H1 (cell line): ENCODE measurements at regions not wholly inside any gene's neighbourhood (a gene's known extent, or its start where the extent isn't known, plus 50 kb on each side); places are given as distances from the start of the nearest gene placed in this dataset.

ENCODE experiments used
- CEBPB ChIP-seq: IDR thresholded peaks from 2 replicates; pipeline ENCODE4 v1.6.1; 2012; ENCODE audit warnings: low read depth, low read length
- CTCF ChIP-seq, 3 experiments: IDR thresholded peaks; 1 replicate in 2 of 3; 2 replicates in 1 of 3; pipeline versions ENCODE4 v1.5.1 to v1.6.1; 2011; ENCODE audit warnings: low read length in 3 of 3, mild to moderate bottlenecking in 3 of 3, inconsistent platforms in 2 of 3, low read depth in 1 of 3, moderate library complexity in 1 of 3; ENCODE audit not compliant: insufficient read depth in 1 of 3; ENCODE audit errors: control extremely low read depth in 1 of 3
- EP300 ChIP-seq, 2 experiments: IDR thresholded peaks; 1 replicate in 1 of 2; 2 replicates in 1 of 2; pipeline ENCODE4 v1.6.1; 2011 to 2012; ENCODE audit warnings: low read depth in 2 of 2, low read length in 2 of 2, mild to moderate bottlenecking in 2 of 2, borderline replicate concordance in 1 of 2, inconsistent platforms in 1 of 2, moderate library complexity in 1 of 2
- EZH2 ChIP-seq: fragments of 200-600 bp; sonication (generic); IDR thresholded peaks from 2 replicates; pipeline ENCODE4 v1.7.1; 2012; ENCODE audit warnings: low read depth, mild to moderate bottlenecking, moderate library complexity, low read length, inconsistent platforms; ENCODE audit not compliant: severe bottlenecking
- GABPA ChIP-seq: IDR thresholded peaks from 2 replicates; pipeline ENCODE4 v1.6.1; 2011; ENCODE audit warnings: mild to moderate bottlenecking, low read length, moderate library complexity, borderline replicate concordance; ENCODE audit not compliant: insufficient read depth
- MAFK ChIP-seq: IDR thresholded peaks from 2 replicates; pipeline ENCODE4 v1.6.1; 2012; ENCODE audit warnings: low read depth, mild to moderate bottlenecking, improper control_type of control experiment, low read length
- POLR2A ChIP-seq, 2 experiments: IDR thresholded peaks; 1 replicate in 1 of 2; 2 replicates in 1 of 2; pipeline ENCODE4 v1.6.1; 2011; ENCODE audit warnings: low read depth in 2 of 2, low read length in 2 of 2, mild to moderate bottlenecking in 2 of 2; ENCODE audit errors: control extremely low read depth in 1 of 2
- RAD21 ChIP-seq, 2 experiments: IDR thresholded peaks in 1 of 2; conservative IDR thresholded peaks in 1 of 2; 2 replicates each; pipeline ENCODE4 v1.6.1; 2011; ENCODE audit warnings: low read depth in 2 of 2, low read length in 2 of 2, improper control_type of control experiment in 1 of 2, inconsistent platforms in 1 of 2, mild to moderate bottlenecking in 1 of 2, moderate library complexity in 1 of 2
- SUZ12 ChIP-seq: fragments of 200-600 bp; sonication (generic); IDR thresholded peaks from 2 replicates; pipeline ENCODE4 v1.6.1; 2012; ENCODE audit warnings: mild to moderate bottlenecking, inconsistent platforms, low read length, moderate library complexity, mixed read lengths
- ZNF274 ChIP-seq: IDR thresholded peaks from 2 replicates; pipeline ENCODE4 v1.7.0; 2012; ENCODE audit warnings: low read length, borderline replicate concordance; ENCODE audit errors: extremely low read depth

- no peak for TF ChIP-seq MAFK
- TF ChIP-seq EZH2 = no peak
- TF ChIP-seq GABPA = no peak
- no peak for TF ChIP-seq SUZ12
- no peak for TF ChIP-seq POLR2A (IDR thresholded peaks at IDR 0.05; ENCODE audit: control extremely low read depth in 1 of 2, low read depth in 2 of 2, low read length in 2 of 2)
- no peak for TF ChIP-seq CTCF (IDR thresholded peaks at IDR 0.05; ENCODE audit: control extremely low read depth in 1 of 3, insufficient read depth in 1 of 3, low read depth in 1 of 3, low read length in 3 of 3)
- TF ChIP-seq CEBPB = no peak
- TF ChIP-seq EP300 (IDR thresholded peaks at IDR 0.05; ENCODE audit: borderline replicate concordance in 1 of 2, low read depth in 2 of 2, low read length in 2 of 2) = no peak
- TF ChIP-seq ZNF274 = no peak
- no peak for TF ChIP-seq RAD21 (IDR thresholded peaks at IDR 0.05 in 1 of 2, conservative IDR thresholded peaks at IDR 0.05 in 1 of 2; ENCODE audit: low read depth in 2 of 2, low read length in 2 of 2)
Measured at GRCh38 chr4:135065366-135065765, 863.8 kb upstream of the PABPC4L start.
